Central memory CD4-positive, alpha-beta T cell (primary cell): ENCODE measurements at regions not wholly inside any gene's neighbourhood (a gene's known extent, or its start where the extent isn't known, plus 50 kb on each side); places are given as distances from the start of the nearest gene placed in this dataset.

Experiments used
- DNase-seq: peaks from one replicate; pipeline ENCODE4 v3.0.0; 2022

- DNase-seq: no peak
These were observed 120.1 kb downstream of the ASCL4 start for GRCh38 chr12:107894589-107894988.

GRCh38 chr12:107895966-107896365, 121.5 kb downstream of the ASCL4 start:
- no peak for DNase-seq

GRCh38 chr12:107900588-107900987, 126.1 kb downstream of the ASCL4 start:
- DNase-seq: no peak

- DNase-seq: no peak
These were observed 129.0 kb downstream of the ASCL4 start for GRCh38 chr12:107903341-107904061.

- DNase-seq: no peak
These were observed 132.2 kb downstream of the ASCL4 start for GRCh38 chr12:107906707-107907106.

- DNase-seq: peak; percentile 29
These were observed 138.0 kb downstream of the ASCL4 start for GRCh38 chr12:107912421-107913004.

GRCh38 chr12:107914460-107914977, 140.0 kb downstream of the ASCL4 start:
- DNase-seq: no peak

GRCh38 chr12:107917912-107918800, 143.7 kb downstream of the ASCL4 start:
- no peak for DNase-seq

- no peak for DNase-seq
These were observed 146.6 kb downstream of the ASCL4 start for GRCh38 chr12:107921062-107921461.

GRCh38 chr12:107925125-107925524, 150.6 kb downstream of the ASCL4 start:
- DNase-seq: no peak

GRCh38 chr12:107929436-107929835, 154.9 kb downstream of the ASCL4 start:
- DNase-seq: no peak

GRCh38 chr12:107931761-107932160, 157.3 kb downstream of the ASCL4 start:
- DNase-seq: no peak

GRCh38 chr12:107938446-107938845, 163.9 kb downstream of the ASCL4 start:
- no peak for DNase-seq

GRCh38 chr12:107948391-107948945, 174.0 kb downstream of the ASCL4 start:
- DNase-seq: no peak

GRCh38 chr12:107951024-107951423, 176.5 kb downstream of the ASCL4 start:
- no peak for DNase-seq

- no peak for DNase-seq
These were observed 173.0 kb upstream of the WSCD2 start for GRCh38 chr12:107955966-107956643.

- no peak for DNase-seq
These were observed 171.6 kb upstream of the WSCD2 start for GRCh38 chr12:107957459-107957858.

- DNase-seq: no peak
These were observed 165.5 kb upstream of the WSCD2 start for GRCh38 chr12:107963635-107964034.

- DNase-seq: no peak
These were observed 161.9 kb upstream of the WSCD2 start for GRCh38 chr12:107967170-107967569.

GRCh38 chr12:107973950-107974349, 155.1 kb upstream of the WSCD2 start:
- no peak for DNase-seq

- DNase-seq: no peak
These were observed 152.8 kb upstream of the WSCD2 start for GRCh38 chr12:107976331-107976730.

- DNase-seq: no peak
These were observed 150.9 kb upstream of the WSCD2 start for GRCh38 chr12:107978201-107978600.
